Mucosa of descending colon (tissue), 3 donors: ENCODE measurements at regions not wholly inside any gene's neighbourhood (a gene's known extent, or its start where the extent isn't known, plus 50 kb on each side); places are given as distances from the start of the nearest gene placed in this dataset.
A peak's percentile ranks its signal among the peaks of the same experiment; 100 is the strongest.

ENCODE experiments used
- ATAC-seq: fragments of 200-7000 bp; cut with Tn5 transposase; one replicate; pipeline ENCODE4 v1.9.1; 2020; ENCODE audit warnings: mild to moderate bottlenecking, moderate library complexity
- DNase-seq, 3 donors: peaks; one replicate each; pipeline ENCODE4 v3.0.0-alpha.2; 2020
- H3K36me3 ChIP-seq: fragments of 200-600 bp; one replicate; pipeline ENCODE4 v1.8.0; 2021; ENCODE audit warnings: low read depth, mild to moderate bottlenecking
- H3K4me1 ChIP-seq: fragments of 200-600 bp; one replicate; pipeline ENCODE4 v1.8.0; 2021; ENCODE audit warnings: low read depth, mild to moderate bottlenecking
- H3K4me3 ChIP-seq: fragments of 200-600 bp; one replicate; pipeline ENCODE4 v1.8.0; 2021; ENCODE audit warnings: mild to moderate bottlenecking
- H3K9me3 ChIP-seq: fragments of 200-600 bp; one replicate; pipeline ENCODE4 v1.8.0; 2021; ENCODE audit warnings: mild to moderate bottlenecking
- intact Hi-C, 2 donors: fragments of 100-400 bp; cut with DNase I in 1 of 2; cut with micrococcal nuclease in 1 of 2; formaldehyde crosslinking; loops; one replicate each; pipeline versions ENCODE4 v1.11.0 to v1.11.1; 2022; cut with DNase I, micrococcal nuclease
- TF ChIP-seq, protein P1 (sequence below): fragments of 200-600 bp; IDR thresholded peaks from one replicate; pipeline ENCODE4 v1.8.0; 2022; ENCODE audit warnings: antibody characterized with exemption, mild to moderate bottlenecking
- donor health status: DM: no; HTN: no; CAD: no; lungs with moderate emphysema.
- donor health status: DM: no; HTN: no; CAD: no.
- donor health status: DM: no; HTN: yes; CAD: no.

DNA sequence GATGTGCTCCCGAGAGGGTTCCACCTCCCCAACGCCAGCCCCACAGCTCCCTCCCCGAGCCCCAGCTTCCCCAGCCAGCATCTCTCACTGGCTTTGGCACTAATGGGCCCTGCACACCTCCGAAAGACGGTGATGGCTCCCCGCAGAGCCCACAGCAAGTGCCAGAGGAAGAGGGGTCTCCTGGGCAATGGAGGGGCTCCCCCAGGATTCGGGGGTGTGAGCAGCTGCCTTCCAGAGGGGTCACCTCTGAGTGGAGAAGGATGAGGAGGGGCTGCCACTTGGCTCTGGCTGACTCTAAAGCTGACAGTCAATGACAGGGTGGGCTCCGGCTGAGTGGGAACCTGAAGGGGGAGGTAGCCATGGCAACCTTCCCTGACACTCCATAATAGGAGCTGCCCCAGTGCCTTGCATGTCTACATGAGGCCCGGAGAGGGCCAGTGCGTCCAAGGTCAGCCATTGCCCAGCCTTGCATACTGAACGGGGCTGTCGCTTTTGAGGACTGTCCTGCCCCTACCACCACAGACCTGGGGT, 98.6 kb upstream of the SYT13 start:
- intact Hi-C loops: no loop called here
- Histone ChIP-seq H3K4me3 (no peak overlapping the region), H3K36me3 (no peaks in the 10 kb centered on the region), H3K9me3 (no peaks in the 10 kb centered on the region), H3K4me1 (no peaks in the 10 kb centered on the region)
- DNase-seq (no peak), ATAC-seq (no peak)
- TF ChIP-seq, protein P1, sequence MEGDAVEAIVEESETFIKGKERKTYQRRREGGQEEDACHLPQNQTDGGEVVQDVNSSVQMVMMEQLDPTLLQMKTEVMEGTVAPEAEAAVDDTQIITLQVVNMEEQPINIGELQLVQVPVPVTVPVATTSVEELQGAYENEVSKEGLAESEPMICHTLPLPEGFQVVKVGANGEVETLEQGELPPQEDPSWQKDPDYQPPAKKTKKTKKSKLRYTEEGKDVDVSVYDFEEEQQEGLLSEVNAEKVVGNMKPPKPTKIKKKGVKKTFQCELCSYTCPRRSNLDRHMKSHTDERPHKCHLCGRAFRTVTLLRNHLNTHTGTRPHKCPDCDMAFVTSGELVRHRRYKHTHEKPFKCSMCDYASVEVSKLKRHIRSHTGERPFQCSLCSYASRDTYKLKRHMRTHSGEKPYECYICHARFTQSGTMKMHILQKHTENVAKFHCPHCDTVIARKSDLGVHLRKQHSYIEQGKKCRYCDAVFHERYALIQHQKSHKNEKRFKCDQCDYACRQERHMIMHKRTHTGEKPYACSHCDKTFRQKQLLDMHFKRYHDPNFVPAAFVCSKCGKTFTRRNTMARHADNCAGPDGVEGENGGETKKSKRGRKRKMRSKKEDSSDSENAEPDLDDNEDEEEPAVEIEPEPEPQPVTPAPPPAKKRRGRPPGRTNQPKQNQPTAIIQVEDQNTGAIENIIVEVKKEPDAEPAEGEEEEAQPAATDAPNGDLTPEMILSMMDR: no peak

DNA sequence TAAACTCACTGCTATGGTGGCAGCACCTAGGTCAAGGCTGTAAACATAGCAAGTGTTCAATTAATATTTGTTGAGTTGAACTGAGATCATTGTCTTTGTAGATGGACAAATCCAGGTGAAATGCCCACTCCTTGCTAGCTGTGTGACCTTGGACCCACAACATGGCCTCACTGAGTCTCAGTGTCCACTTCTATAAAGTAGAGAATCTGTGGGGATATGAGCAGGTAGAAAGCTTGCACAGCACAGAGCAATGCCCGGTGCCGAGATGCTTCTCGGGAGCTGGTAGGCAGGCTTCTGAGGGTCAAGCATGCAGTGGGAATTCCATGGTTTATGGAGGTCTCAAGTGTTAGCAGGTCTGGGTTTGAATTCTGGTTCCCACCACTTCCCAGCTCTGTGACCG, 97.9 kb upstream of the SYT13 start:
- Histone ChIP-seq H3K4me1 (no peaks in the 10 kb centered on the region), H3K36me3 (no peaks in the 10 kb centered on the region), H3K4me3 (no peak overlapping the region), H3K9me3 (no peaks in the 10 kb centered on the region)
- DNase-seq (no peak), ATAC-seq (no peak)
- intact Hi-C loops: no loop called here
- TF ChIP-seq, protein P1: no peak

- no peaks in the 10 kb centered on the region for H3K9me3 ChIP-seq
- no peaks in the 10 kb centered on the region for H3K36me3 ChIP-seq
- peak in 1 of 3 donors; percentile 7 for DNase-seq
- intact Hi-C loops: no loop called here
- no peaks in the 10 kb centered on the region for H3K4me1 ChIP-seq
- TF ChIP-seq, protein P1: no peak
- H3K4me3 ChIP-seq: no peak overlapping the region
- ATAC-seq: no peak
Observed at GRCh38 chr11:45383224-45383623, 97.1 kb upstream of the SYT13 start.

- H3K4me3 ChIP-seq: no peak overlapping the region
- TF ChIP-seq, protein P1: no peak
- no peaks in the 10 kb centered on the region for H3K9me3 ChIP-seq
- ATAC-seq (no peak), DNase-seq (no peak)
- intact Hi-C loops: no loop called here
- no peaks in the 10 kb centered on the region for H3K4me1 ChIP-seq
- H3K36me3 ChIP-seq: no peaks in the 10 kb centered on the region
Observed at GRCh38 chr11:45382133-45382878, 96.2 kb upstream of the SYT13 start.

DNA sequence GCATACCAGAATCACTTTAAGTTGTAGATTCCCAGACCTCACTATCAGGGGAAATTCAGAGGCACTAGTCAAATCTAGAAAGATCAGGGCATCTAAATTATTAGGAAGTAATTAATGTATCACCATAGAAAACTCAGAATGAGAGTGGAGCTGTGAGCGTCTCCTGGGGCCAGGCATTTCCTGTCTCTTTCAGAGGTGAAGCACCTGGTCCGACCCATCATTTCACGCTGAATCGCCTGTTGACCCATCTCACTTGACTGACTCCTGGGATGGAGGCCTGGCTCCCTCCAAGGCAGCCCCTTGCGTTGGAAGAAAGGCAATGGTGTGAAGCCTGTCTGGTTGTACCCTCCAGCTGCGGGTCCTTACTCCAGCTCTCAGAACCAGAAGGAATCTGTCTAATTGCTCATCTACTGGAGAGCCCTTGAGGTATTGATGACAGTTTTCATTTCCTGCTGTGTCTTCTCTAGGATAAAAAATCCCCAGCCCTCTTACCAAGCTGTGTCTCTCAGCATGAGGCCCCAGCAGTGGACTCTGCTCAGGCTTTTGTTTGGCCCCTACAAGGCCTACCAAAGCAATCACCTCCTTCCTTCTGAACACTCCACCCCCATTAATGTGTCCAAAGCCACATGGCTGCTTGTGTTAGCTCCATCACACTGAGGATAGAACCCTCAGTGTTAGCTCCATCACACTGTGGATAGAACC, 93.2 kb upstream of the SYT13 start:
- no peak for DNase-seq
- intact Hi-C loops: loop anchor here in 1 of 2 donors (10.0 kb wide), 1 partner anchor 275 kb away; no protein-coding TSS in a partner anchor
- TF ChIP-seq, protein P1: no peak
- Histone ChIP-seq H3K9me3 (no peaks in the 10 kb centered on the region), H3K4me1 (no peaks in the 10 kb centered on the region), H3K4me3 (no peak overlapping the region), H3K36me3 (no peaks in the 10 kb centered on the region)
- ATAC-seq: no peak
